T-helper 17 cell (primary cell): ENCODE measurements at regions not wholly inside any gene's neighbourhood (a gene's known extent, or its start where the extent isn't known, plus 50 kb on each side); places are given as distances from the start of the nearest gene placed in this dataset.
A peak's percentile ranks its signal among the peaks of the same experiment; 100 is the strongest.
"Not testable (repeated sequence)": the region's sequence is repeated elsewhere in the genome, so short reads cannot be mapped to it uniquely, and the experiment has no call there.

Experiments
- ATAC-seq: fragments of 150-1000 bp; cut with Tn5 transposase; 2 replicates; pipeline ENCODE4 v1.10.0; 2021; ENCODE audit warnings: mild to moderate bottlenecking, moderate library complexity
- DNase-seq, 3 donors: peaks; one replicate each; pipeline versions ENCODE4 v3.0.0 to v3.0.0-alpha.2; 2020 to 2021
- H3K9me3 ChIP-seq: one replicate; pipeline ENCODE4 v1.7.0; 2013; ENCODE audit warnings: low read length, mild to moderate bottlenecking; ENCODE audit not compliant: control insufficient read depth, poor library complexity, severe bottlenecking
- H3K27ac Mint-ChIP-seq: one replicate; pipeline ENCODE4 v1.8.0; 2022; ENCODE audit warnings: mild to moderate bottlenecking, moderate library complexity, mixed read lengths
- H3K27me3 Mint-ChIP-seq: one replicate; pipeline ENCODE4 v1.8.0; 2022; ENCODE audit warnings: mixed read lengths
- H3K36me3 Mint-ChIP-seq: one replicate; pipeline ENCODE4 v1.8.0; 2022; ENCODE audit warnings: low read depth, mixed read lengths
- H3K4me1 Mint-ChIP-seq: one replicate; pipeline ENCODE4 v1.8.0; 2022; ENCODE audit warnings: mild to moderate bottlenecking, mixed read lengths
- H3K4me3 Mint-ChIP-seq: one replicate; pipeline ENCODE4 v1.8.0; 2022; ENCODE audit warnings: mild to moderate bottlenecking, moderate library complexity, mixed read lengths

- H3K9me3 ChIP-seq: no peaks in the 10 kb centered on the region
- DNase-seq (no peak), ATAC-seq (no peak)
- Mint-ChIP-seq H3K4me1 (no peaks in the 10 kb centered on the region), H3K36me3 (peaks cover 2% of the 10 kb centered on the region), H3K27me3 (peaks cover 4% of the 10 kb centered on the region), H3K27ac (no peak overlapping the region), H3K4me3 (no peak overlapping the region)
Measured at GRCh38 chr9:6160579-6160978, 55.0 kb upstream of the IL33 start.

- no peaks in the 10 kb centered on the region for H3K4me1 Mint-ChIP-seq
- H3K27ac Mint-ChIP-seq: no peak overlapping the region
- DNase-seq: no peak
- H3K9me3 ChIP-seq: no peaks in the 10 kb centered on the region
- H3K4me3 Mint-ChIP-seq: no peak overlapping the region
- H3K36me3 Mint-ChIP-seq: no peaks in the 10 kb centered on the region
- H3K27me3 Mint-ChIP-seq: no peaks in the 10 kb centered on the region
- no peak for ATAC-seq
Measured at GRCh38 chr9:6153425-6153824, 62.2 kb upstream of the IL33 start.

- no peak for ATAC-seq
- Mint-ChIP-seq H3K27ac (no peak overlapping the region), H3K36me3 (no peaks in the 10 kb centered on the region), H3K4me3 (no peak overlapping the region), H3K4me1 (no peaks in the 10 kb centered on the region), H3K27me3 (no peaks in the 10 kb centered on the region)
- no peaks in the 10 kb centered on the region for H3K9me3 ChIP-seq
- DNase-seq: no peak
Measured at GRCh38 chr9:6152788-6153187, 62.8 kb upstream of the IL33 start.

DNA sequence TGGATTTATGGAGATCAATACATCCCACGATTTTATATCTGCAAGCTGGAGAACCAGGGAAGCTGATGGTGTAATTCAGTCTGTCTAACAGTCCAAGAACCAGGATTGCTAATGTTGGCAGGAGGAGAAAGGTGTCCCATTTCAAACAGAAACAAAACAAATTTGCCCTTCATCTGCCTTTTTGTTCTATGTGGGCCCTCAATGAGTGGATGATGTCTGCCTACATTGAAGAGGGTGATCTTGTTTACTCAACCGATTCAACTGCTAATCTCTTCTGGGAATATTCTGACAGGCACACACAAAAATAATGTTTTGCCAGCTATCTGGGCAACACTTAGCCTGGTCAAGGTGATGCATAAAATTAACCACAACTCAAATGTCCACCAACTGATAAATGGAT is 65.1 kb upstream of the IL33 start:
- H3K4me3 Mint-ChIP-seq: no peak overlapping the region
- no peak for ATAC-seq
- no peak overlapping the region for H3K27ac Mint-ChIP-seq
- no peaks in the 10 kb centered on the region for H3K9me3 ChIP-seq
- no peak for DNase-seq
- H3K27me3 Mint-ChIP-seq: no peaks in the 10 kb centered on the region
- no peaks in the 10 kb centered on the region for H3K4me1 Mint-ChIP-seq
- no peaks in the 10 kb centered on the region for H3K36me3 Mint-ChIP-seq

DNA sequence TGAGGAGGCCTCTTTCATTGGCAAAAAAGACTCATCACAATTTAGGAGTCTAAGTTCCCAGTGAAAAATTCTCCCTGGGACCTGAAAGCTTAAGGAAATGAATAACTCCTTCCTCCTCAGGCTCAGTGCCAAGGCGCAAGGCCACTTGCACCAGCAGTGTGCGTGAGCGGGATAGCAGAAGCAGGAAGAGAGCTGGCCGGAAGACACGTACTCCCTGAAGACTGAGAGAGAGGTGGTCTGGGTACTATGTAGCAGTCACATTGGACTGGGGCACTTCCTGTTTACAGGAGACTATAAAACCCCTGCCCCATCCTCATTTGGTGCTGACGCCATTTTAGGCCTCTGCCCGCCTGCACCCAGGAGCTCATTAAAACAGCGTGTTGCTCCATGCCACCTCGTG is 66.3 kb upstream of the IL33 start:
- no peaks in the 10 kb centered on the region for H3K9me3 ChIP-seq
- Mint-ChIP-seq H3K27me3 (no peaks in the 10 kb centered on the region), H3K4me1 (no peaks in the 10 kb centered on the region), H3K36me3 (no peaks in the 10 kb centered on the region), H3K27ac (no peak overlapping the region), H3K4me3 (no peak overlapping the region)
- no peak for ATAC-seq
- no peak for DNase-seq

DNA sequence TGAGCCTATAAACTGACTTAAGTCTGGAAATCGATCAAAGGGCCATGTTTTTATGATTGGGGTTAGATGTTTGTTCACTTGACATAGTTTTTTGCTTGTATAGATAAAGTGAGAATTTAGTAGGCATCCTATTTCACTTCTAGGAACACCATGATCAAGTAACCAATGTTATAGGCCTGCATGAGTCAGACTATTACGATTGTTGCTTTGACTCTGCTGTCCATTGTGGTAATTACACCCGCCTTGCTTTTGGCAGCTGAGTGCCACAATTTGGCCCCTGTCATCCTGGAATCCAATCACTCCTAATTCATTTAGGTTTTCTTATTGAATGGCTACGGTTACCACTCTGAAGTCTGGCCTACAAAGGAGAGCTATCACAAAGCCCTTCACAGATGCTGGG is 67.8 kb upstream of the IL33 start:
- Mint-ChIP-seq H3K27me3 (no peaks in the 10 kb centered on the region), H3K4me1 (no peaks in the 10 kb centered on the region), H3K4me3 (no peak overlapping the region), H3K27ac (no peak overlapping the region), H3K36me3 (no peaks in the 10 kb centered on the region)
- ATAC-seq (no peak), DNase-seq (no peak)
- H3K9me3 ChIP-seq: no peaks in the 10 kb centered on the region

- ATAC-seq: no peak
- Mint-ChIP-seq H3K27ac (no peak overlapping the region), H3K27me3 (no peaks in the 10 kb centered on the region), H3K4me1 (no peaks in the 10 kb centered on the region), H3K36me3 (no peaks in the 10 kb centered on the region), H3K4me3 (no peak overlapping the region)
- no peaks in the 10 kb centered on the region for H3K9me3 ChIP-seq
- DNase-seq: no peak
Measured at GRCh38 chr9:6144947-6145346, 70.7 kb upstream of the IL33 start.

GRCh38 chr9:6142799-6143454 is 72.7 kb upstream of the IL33 start:
- Mint-ChIP-seq H3K27ac (no peak overlapping the region), H3K36me3 (no peaks in the 10 kb centered on the region), H3K4me1 (no peaks in the 10 kb centered on the region), H3K4me3 (no peak overlapping the region), H3K27me3 (no peaks in the 10 kb centered on the region)
- no peaks in the 10 kb centered on the region for H3K9me3 ChIP-seq
- DNase-seq: no peak
- ATAC-seq: no peak

DNA sequence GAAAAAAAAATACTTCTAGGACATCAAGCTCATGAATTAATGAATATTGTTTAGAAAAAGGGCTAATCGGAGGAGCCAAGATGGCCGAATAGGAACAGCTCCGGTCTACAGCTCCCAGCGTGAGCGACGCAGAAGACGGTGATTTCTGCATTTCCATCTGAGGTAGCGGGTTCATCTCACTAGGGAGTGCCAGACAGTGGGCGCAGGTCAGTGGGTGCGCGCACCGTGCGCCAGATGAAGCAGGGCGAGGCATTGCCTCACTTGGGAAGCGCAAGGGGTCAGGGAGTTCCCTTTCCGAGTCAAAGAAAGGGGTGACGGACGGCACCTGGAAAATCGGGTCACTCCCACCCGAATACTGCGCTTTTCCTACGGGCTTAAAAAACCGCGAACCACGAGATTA is 79.8 kb upstream of the IL33 start:
- not testable (repeated sequence) for H3K4me1 Mint-ChIP-seq, H3K36me3 Mint-ChIP-seq, H3K4me3 Mint-ChIP-seq, H3K27me3 Mint-ChIP-seq, DNase-seq, ATAC-seq, H3K9me3 ChIP-seq
- peak overlapping the region; percentile 8 for H3K27ac Mint-ChIP-seq

DNA sequence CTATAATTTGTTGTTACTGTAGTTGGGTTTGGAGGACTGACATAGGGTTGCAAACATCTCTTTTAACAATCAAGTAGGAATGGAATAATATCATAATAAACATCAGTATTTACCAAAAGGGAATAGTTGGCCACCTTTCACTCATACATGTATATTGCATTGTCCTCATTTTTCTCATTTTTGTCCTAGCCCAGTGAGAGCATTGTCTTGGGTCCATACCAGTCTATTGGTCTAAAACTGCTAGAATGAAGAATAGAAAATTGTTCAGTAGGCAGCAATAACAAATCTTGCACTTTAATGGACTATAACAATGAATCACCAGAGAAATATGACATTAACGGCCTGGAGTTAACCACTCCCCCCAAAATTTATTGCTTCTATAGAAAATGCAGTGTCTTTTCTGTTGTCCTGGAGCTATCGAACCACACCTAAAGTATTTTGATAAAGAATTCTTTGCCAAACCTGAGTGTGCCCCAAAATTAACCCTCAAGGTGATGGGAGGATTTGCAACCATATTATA is 80.9 kb upstream of the IL33 start:
- H3K9me3 ChIP-seq: no peaks in the 10 kb centered on the region
- DNase-seq (no peak), ATAC-seq (no peak)
- H3K27me3 Mint-ChIP-seq: peaks cover 9% of the 10 kb centered on the region
- H3K4me3 Mint-ChIP-seq: no peak overlapping the region
- peaks cover 5% of the 10 kb centered on the region for H3K4me1 Mint-ChIP-seq
- H3K27ac Mint-ChIP-seq: no peak overlapping the region
- no peaks in the 10 kb centered on the region for H3K36me3 Mint-ChIP-seq

DNA sequence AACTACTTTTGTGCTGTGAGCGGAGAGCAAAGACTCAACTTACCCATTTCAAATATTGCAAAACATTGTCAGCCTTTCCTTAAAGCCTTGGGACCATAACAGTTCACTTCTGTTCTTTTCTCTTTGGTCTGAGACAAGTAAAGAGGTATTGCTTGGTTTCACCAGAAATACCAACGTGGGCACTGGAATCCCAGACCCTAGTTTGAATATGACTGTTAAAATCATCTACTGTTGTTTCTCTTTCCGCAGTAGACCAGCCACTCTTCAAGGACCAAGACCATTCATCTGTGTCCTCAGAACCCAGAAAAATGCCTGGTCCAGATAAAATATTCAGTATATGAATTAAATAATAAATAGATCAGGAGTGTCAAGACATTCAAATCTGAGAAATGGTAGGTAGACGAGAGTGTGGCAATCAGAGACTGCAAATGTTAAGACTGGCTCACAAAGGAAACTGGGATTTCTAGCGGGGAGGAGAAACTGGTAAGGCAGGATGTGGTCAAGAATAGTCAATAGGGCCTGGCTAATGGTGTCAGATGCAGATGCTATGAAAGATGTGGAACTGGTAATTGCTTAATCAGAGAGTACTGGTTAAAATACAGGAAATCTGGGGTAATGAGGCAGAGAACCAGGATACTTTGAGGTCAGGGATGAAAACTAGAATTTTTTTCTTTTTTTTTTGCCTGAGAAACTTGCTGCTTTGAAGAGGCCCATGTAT is 82.1 kb upstream of the IL33 start:
- ATAC-seq: no peak
- no peak for DNase-seq
- Mint-ChIP-seq H3K4me3 (no peak overlapping the region), H3K27ac (no peak overlapping the region), H3K27me3 (peaks cover 17% of the 10 kb centered on the region), H3K4me1 (peaks cover 5% of the 10 kb centered on the region), H3K36me3 (no peaks in the 10 kb centered on the region)
- H3K9me3 ChIP-seq: no peaks in the 10 kb centered on the region

GRCh38 chr9:6132650-6133049 is 83.0 kb upstream of the IL33 start:
- Mint-ChIP-seq H3K27me3 (peaks cover 17% of the 10 kb centered on the region), H3K4me1 (peaks cover 5% of the 10 kb centered on the region), H3K4me3 (no peak overlapping the region), H3K36me3 (no peaks in the 10 kb centered on the region), H3K27ac (no peak overlapping the region)
- DNase-seq (no peak), ATAC-seq (no peak)
- no peaks in the 10 kb centered on the region for H3K9me3 ChIP-seq

DNA sequence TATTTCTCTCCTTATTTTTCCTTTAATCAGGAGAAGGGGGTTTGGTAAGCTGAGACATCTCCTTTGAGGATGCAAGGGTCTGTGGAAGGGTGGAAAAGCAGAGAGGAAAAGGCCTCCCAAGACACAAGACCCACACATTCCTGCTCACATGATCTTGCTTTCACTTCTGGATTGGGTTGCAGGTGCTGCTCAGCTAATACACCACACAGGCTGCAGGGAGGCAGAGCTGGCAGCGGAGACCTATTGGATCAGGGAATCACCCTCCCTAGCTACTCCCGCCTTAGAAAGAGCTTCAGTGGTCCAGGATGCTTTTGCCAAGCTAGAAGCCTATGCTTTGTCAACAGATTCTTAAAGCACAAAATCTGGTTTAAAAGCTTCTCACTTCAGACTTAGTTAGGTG is 87.6 kb upstream of the IL33 start:
- ATAC-seq: no peak
- peaks cover 17% of the 10 kb centered on the region for H3K27me3 Mint-ChIP-seq
- peaks cover 2% of the 10 kb centered on the region for H3K4me1 Mint-ChIP-seq
- no peak overlapping the region for H3K4me3 Mint-ChIP-seq
- no peak for DNase-seq
- no peaks in the 10 kb centered on the region for H3K36me3 Mint-ChIP-seq
- H3K9me3 ChIP-seq: no peaks in the 10 kb centered on the region
- no peak overlapping the region for H3K27ac Mint-ChIP-seq

- no peak overlapping the region for H3K27ac Mint-ChIP-seq
- H3K4me3 Mint-ChIP-seq: no peak overlapping the region
- no peaks in the 10 kb centered on the region for H3K4me1 Mint-ChIP-seq
- no peaks in the 10 kb centered on the region for H3K9me3 ChIP-seq
- DNase-seq: no peak
- peaks cover 24% of the 10 kb centered on the region for H3K27me3 Mint-ChIP-seq
- ATAC-seq: no peak
- H3K36me3 Mint-ChIP-seq: no peaks in the 10 kb centered on the region
Measured at GRCh38 chr9:6126377-6126776, 89.2 kb upstream of the IL33 start.
